NB4 (cell line): ENCODE measurements at regions not wholly inside any gene's neighbourhood (a gene's known extent, or its start where the extent isn't known, plus 50 kb on each side); places are given as distances from the start of the nearest gene placed in this dataset.
A peak's percentile ranks its signal among the peaks of the same experiment; 100 is the strongest.

Experiments
- DNase-seq: peaks from one replicate; pipeline ENCODE4 v3.0.0; 2010; ENCODE audit warnings: low read depth
- H3K4me3 ChIP-seq: one replicate; pipeline ENCODE4 v1.5.1; 2011; ENCODE audit warnings: mild to moderate bottlenecking, low read depth, low read length, moderate library complexity
- CTCF ChIP-seq: IDR thresholded peaks from one replicate; pipeline ENCODE4 v1.5.1; 2012; ENCODE audit warnings: low read depth, low read length
- MAX ChIP-seq: IDR thresholded peaks from 2 replicates; pipeline ENCODE4 v1.6.1; 2011; ENCODE audit warnings: low read depth, low read length
- MYC ChIP-seq: IDR thresholded peaks from 2 replicates; pipeline ENCODE4 v1.6.1; 2011; ENCODE audit warnings: low read depth, low read length
- POLR2A ChIP-seq: IDR thresholded peaks from 2 replicates; pipeline ENCODE4 v1.6.1; 2011; ENCODE audit warnings: mild to moderate bottlenecking; ENCODE audit not compliant: insufficient read length; ENCODE audit errors: extremely low read depth

GRCh38 chr5:171589461-171589860 is 170.0 kb downstream of the FGF18 start:
- no peak overlapping the region for H3K4me3 ChIP-seq
- TF ChIP-seq CTCF (no peak), POLR2A (no peak), MAX (no peak), MYC (no peak)
- DNase-seq: no peak

- no peak overlapping the region for H3K4me3 ChIP-seq
- DNase-seq: no peak
- no peak for TF ChIP-seq MYC
- no peak for TF ChIP-seq MAX
- TF ChIP-seq CTCF: no peak
- TF ChIP-seq POLR2A: no peak
These were observed 172.6 kb downstream of the FGF18 start for GRCh38 chr5:171592076-171592475.

GRCh38 chr5:171592736-171593135 is 173.3 kb downstream of the FGF18 start:
- no peak overlapping the region for H3K4me3 ChIP-seq
- no peak for DNase-seq
- TF ChIP-seq CTCF: no peak

- no peak for DNase-seq
- TF ChIP-seq MYC (no peak), MAX (no peak), CTCF (no peak)
- H3K4me3 ChIP-seq: no peak overlapping the region
These were observed 174.0 kb downstream of the FGF18 start for GRCh38 chr5:171593401-171593800.

GRCh38 chr5:171593976-171594375 is 174.5 kb downstream of the FGF18 start:
- no peak for DNase-seq
- H3K4me3 ChIP-seq: no peak overlapping the region
- no peak for TF ChIP-seq MYC
- TF ChIP-seq MAX: 0 out of 2 replicates have a peak, but pooled peaks have one; percentile 35

GRCh38 chr5:171595401-171595800 is 176.0 kb downstream of the FGF18 start:
- H3K4me3 ChIP-seq: no peak overlapping the region
- no peak for DNase-seq
- no peak for TF ChIP-seq POLR2A
- no peak for TF ChIP-seq MAX
- TF ChIP-seq MYC: no peak
- no peak for TF ChIP-seq CTCF
